OCI-LY7 (cell line): ENCODE measurements at regions not wholly inside any gene's neighbourhood (a gene's known extent, or its start where the extent isn't known, plus 50 kb on each side); places are given as distances from the start of the nearest gene placed in this dataset.

Source experiments
- CTCF ChIP-seq: fragments of 200-600 bp; sonication (generic); conservative IDR thresholded peaks from 2 replicates; pipeline ENCODE4 v1.5.1; 2014; ENCODE audit warnings: mild to moderate bottlenecking, antibody characterized with exemption, low read length, moderate library complexity, mixed read lengths
- EZH2phosphoT487 ChIP-seq: fragments of 200-600 bp; sonication (generic); IDR thresholded peaks from 2 replicates; pipeline ENCODE4 v1.6.1; 2018; ENCODE audit warnings: low read depth, borderline replicate concordance, mild to moderate bottlenecking, mixed run types, antibody characterized with exemption, low read length, moderate library complexity, mixed read lengths

- TF ChIP-seq CTCF (no peak), EZH2phosphoT487 (no peak)
Measured at GRCh38 chr21:34229353-34229752, 134.5 kb upstream of the KCNE2 start.
